ENCODE measurements at regions not wholly inside any gene's neighbourhood (a gene's known extent, or its start where the extent isn't known, plus 50 kb on each side); places are given as distances from the start of the nearest gene placed in this dataset.
A peak's percentile ranks its signal among the peaks of the same experiment; 100 is the strongest.
"Not testable (repeated sequence)": the region's sequence is repeated elsewhere in the genome, so short reads cannot be mapped to it uniquely, and the experiment has no call there.

DNA sequence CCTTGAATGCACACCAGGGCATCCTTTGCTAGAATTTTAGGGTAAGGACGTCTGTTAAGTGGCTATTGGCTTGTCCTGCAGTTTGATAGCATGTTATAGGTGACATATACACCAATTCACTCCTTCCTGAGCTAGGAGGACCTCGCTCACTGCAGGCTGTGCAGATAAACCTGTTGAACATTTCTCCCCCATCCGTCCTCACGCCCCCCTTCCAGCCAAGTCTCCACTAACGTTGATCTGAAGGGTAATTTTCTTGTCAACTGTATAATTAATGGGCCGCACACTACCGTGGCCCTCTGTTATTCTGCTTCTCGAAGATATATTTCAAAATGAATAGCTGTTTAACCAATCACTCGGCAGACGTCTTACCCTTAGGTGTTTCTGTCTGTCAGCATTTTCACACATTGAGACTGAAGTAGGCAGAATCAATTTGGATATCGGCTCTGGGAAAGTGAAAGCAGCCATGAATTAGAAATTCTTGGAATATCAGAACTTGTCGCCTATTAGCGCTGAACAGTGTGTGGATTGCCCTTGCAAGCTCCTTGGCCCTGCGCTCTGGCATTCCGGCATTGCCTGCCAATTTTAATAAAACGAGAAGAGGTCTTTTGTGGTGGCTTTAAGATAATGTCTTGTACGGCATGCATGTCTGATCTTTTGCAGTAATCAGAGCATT is 905.3 kb downstream of the TYW1 start:
- DNase-seq (no peak), FAIRE-seq (no peak), ATAC-seq (no peak)
- 18% methylated on average over 17 of the region's 17 CpGs for WGBS, 2 donors
- no peaks in the 10 kb centered on the region for H3K9me3 ChIP-seq
- intact Hi-C loops (cut with DNase I) = no loop called here
- H3K4me3 ChIP-seq = peak overlapping the region in 1 of 4 donors; percentile 25
- H3K27me3 ChIP-seq = no peaks in the 10 kb centered on the region
- H3K27ac ChIP-seq = no peak overlapping the region
- TF ChIP-seq, protein P1, sequence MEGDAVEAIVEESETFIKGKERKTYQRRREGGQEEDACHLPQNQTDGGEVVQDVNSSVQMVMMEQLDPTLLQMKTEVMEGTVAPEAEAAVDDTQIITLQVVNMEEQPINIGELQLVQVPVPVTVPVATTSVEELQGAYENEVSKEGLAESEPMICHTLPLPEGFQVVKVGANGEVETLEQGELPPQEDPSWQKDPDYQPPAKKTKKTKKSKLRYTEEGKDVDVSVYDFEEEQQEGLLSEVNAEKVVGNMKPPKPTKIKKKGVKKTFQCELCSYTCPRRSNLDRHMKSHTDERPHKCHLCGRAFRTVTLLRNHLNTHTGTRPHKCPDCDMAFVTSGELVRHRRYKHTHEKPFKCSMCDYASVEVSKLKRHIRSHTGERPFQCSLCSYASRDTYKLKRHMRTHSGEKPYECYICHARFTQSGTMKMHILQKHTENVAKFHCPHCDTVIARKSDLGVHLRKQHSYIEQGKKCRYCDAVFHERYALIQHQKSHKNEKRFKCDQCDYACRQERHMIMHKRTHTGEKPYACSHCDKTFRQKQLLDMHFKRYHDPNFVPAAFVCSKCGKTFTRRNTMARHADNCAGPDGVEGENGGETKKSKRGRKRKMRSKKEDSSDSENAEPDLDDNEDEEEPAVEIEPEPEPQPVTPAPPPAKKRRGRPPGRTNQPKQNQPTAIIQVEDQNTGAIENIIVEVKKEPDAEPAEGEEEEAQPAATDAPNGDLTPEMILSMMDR (IDR thresholded peaks at IDR 0.05) = no peak
- no peaks in the 10 kb centered on the region for H3K4me1 ChIP-seq
- no peaks in the 10 kb centered on the region for H3K36me3 ChIP-seq

GRCh38 chr7:67907792-67908191 is 911.2 kb downstream of the TYW1 start:
- Histone ChIP-seq H3K4me1 (no peaks in the 10 kb centered on the region), H3K9me3 (no peaks in the 10 kb centered on the region), H3K4me3 (no peak overlapping the region), H3K27me3 (peaks cover 0 to 3% (median 0%) of the 10 kb centered on the region in 4 donors), H3K27ac (no peak overlapping the region), H3K36me3 (no peaks in the 10 kb centered on the region)
- TF ChIP-seq, protein P1 (IDR thresholded peaks at IDR 0.05) = no peak
- FAIRE-seq = no peak
- intact Hi-C loops (cut with DNase I) = no loop called here
- ATAC-seq = no peak
- 60 to 67% methylated on average over 5 of the region's 5 CpGs for WGBS, 2 donors
- no peak for DNase-seq

DNA sequence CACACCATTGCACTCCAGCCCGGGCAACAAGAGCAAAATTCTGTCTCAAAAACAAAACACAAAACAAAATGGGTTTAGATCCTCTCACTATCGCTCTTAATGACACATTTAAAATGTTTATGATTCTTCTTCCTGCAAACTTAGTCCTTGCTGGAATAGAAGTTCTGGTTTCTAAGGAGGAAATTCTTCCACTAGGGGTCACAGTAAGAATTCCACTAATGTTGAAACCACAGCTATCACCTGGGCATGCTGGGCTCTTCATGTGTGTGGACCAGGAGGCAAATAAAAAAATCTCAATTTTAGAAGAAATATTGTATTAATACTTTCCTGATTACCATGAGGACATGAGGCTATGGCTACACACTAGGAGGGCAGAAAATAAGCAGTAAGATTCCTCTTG is 915.8 kb downstream of the TYW1 start:
- H3K36me3 ChIP-seq = no peaks in the 10 kb centered on the region
- ATAC-seq (no peak), DNase-seq (no peak), FAIRE-seq (no peak)
- H3K4me3 ChIP-seq = no peak overlapping the region
- TF ChIP-seq, protein P1 (IDR thresholded peaks at IDR 0.05) = no peak
- 62 to 71% methylated on average over 2 of the region's 2 CpGs for WGBS, 2 donors
- H3K27ac ChIP-seq = no peak overlapping the region
- H3K9me3 ChIP-seq = no peaks in the 10 kb centered on the region
- intact Hi-C loops (cut with DNase I) = no loop called here
- no peaks in the 10 kb centered on the region for H3K4me1 ChIP-seq
- H3K27me3 ChIP-seq = peaks cover 0 to 3% (median 0%) of the 10 kb centered on the region in 4 donors

DNA sequence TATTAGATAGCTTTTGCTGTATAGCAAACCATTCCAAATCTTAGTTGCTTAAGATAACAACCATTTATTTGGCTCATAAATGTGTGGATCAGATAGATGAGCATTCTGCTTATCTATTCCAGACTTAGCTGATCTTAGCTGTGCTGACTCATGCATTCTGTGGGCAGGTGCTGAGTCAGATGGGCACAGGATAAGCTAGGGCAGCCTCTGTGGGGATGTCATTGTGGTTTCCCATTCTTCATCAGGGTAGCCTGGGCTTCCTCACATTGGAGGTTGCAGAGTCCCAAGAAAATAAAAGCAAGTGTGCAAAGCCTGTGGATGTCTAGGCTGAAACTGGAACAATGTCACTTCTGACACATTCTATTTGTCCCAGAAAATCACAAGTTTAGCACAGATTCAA is 917.0 kb downstream of the TYW1 start:
- Histone ChIP-seq H3K9me3 (no peaks in the 10 kb centered on the region), H3K27me3 (peaks cover 0 to 3% (median 0%) of the 10 kb centered on the region in 4 donors), H3K27ac (no peak overlapping the region), H3K4me1 (no peaks in the 10 kb centered on the region), H3K4me3 (no peak overlapping the region), H3K36me3 (no peaks in the 10 kb centered on the region)
- FAIRE-seq (no peak), DNase-seq (no peak), ATAC-seq (no peak)
- TF ChIP-seq, protein P1 (IDR thresholded peaks at IDR 0.05) = no peak
- intact Hi-C loops (cut with DNase I) = no loop called here

GRCh38 chr7:67916111-67916510 is 919.5 kb downstream of the TYW1 start:
- H3K9me3 ChIP-seq; ATAC-seq; H3K27ac ChIP-seq; DNase-seq; H3K4me3 ChIP-seq; intact Hi-C loops (cut with DNase I); H3K4me1 ChIP-seq; H3K36me3 ChIP-seq; FAIRE-seq; H3K27me3 ChIP-seq: not testable (repeated sequence)
- 85 to 87% methylated on average over 1 of the region's 1 CpG for whole genome bisulfite sequencing, 2 donors

Data from pancreas (tissue), 10 donors.